ENCODE measurements at regions not wholly inside any gene's neighbourhood (a gene's known extent, or its start where the extent isn't known, plus 50 kb on each side); places are given as distances from the start of the nearest gene placed in this dataset.

DNA sequence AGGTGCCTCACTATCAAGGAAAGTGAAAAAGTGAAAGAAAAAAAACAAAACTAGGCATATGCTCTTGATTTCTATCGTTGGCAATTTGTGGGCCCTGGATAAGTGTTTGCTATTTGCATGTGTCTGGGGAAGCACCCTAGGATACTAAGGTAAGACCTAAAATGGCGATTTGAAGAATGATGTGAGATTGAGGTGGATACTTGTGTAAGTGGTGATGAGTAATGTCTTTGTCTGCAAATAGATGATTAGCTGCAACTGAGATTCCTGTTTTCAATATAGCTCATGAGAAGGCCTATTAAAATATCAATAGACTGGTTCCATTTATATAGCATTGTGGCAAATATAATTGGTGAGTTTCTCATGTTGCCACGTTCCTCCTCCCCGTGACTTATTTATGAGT is 261.7 kb downstream of the NEDD1 start:
- H3K79me2 ChIP-seq (ENCODE audit: insufficient read depth, low read length), result no peaks in the 10 kb centered on the region
- no peak overlapping the region for H2AFZ ChIP-seq (ENCODE audit: low read length)
- no peaks in the 10 kb centered on the region for H3K9me2 ChIP-seq (ENCODE audit: low read depth, low read length)
- H3K4me3 ChIP-seq (ENCODE audit: low read depth, low read length, poor library complexity, severe bottlenecking), result no peak overlapping the region
- H3K27ac ChIP-seq (ENCODE audit: low read depth, low read length, poor library complexity, severe bottlenecking), result no peak overlapping the region
- H3K36me3 ChIP-seq (ENCODE audit: insufficient read depth, low read length), result no peaks in the 10 kb centered on the region
- no peaks in the 10 kb centered on the region for H3K9me3 ChIP-seq (ENCODE audit: low read length)
- no peaks in the 10 kb centered on the region for H3F3A ChIP-seq (ENCODE audit: insufficient read depth, low read length)
- no peaks in the 10 kb centered on the region for H3K27me3 ChIP-seq (ENCODE audit: insufficient read depth, low read length)
- no peaks in the 10 kb centered on the region for H4K20me1 ChIP-seq (ENCODE audit: insufficient read depth, low read length)
- H3K4me1 ChIP-seq (ENCODE audit: insufficient read depth, low read length, severe bottlenecking), result no peaks in the 10 kb centered on the region
- H3K4me2 ChIP-seq (ENCODE audit: low read length), result no peak overlapping the region
- no peak for TF ChIP-seq EZH2 (IDR thresholded peaks at IDR 0.05; ENCODE audit: borderline replicate concordance, low read length)
- TF ChIP-seq, protein P1, sequence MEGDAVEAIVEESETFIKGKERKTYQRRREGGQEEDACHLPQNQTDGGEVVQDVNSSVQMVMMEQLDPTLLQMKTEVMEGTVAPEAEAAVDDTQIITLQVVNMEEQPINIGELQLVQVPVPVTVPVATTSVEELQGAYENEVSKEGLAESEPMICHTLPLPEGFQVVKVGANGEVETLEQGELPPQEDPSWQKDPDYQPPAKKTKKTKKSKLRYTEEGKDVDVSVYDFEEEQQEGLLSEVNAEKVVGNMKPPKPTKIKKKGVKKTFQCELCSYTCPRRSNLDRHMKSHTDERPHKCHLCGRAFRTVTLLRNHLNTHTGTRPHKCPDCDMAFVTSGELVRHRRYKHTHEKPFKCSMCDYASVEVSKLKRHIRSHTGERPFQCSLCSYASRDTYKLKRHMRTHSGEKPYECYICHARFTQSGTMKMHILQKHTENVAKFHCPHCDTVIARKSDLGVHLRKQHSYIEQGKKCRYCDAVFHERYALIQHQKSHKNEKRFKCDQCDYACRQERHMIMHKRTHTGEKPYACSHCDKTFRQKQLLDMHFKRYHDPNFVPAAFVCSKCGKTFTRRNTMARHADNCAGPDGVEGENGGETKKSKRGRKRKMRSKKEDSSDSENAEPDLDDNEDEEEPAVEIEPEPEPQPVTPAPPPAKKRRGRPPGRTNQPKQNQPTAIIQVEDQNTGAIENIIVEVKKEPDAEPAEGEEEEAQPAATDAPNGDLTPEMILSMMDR (IDR thresholded peaks at IDR 0.05; ENCODE audit: low read length), result no peak
- H3K9ac ChIP-seq (ENCODE audit: low read length), result no peak overlapping the region

DNA sequence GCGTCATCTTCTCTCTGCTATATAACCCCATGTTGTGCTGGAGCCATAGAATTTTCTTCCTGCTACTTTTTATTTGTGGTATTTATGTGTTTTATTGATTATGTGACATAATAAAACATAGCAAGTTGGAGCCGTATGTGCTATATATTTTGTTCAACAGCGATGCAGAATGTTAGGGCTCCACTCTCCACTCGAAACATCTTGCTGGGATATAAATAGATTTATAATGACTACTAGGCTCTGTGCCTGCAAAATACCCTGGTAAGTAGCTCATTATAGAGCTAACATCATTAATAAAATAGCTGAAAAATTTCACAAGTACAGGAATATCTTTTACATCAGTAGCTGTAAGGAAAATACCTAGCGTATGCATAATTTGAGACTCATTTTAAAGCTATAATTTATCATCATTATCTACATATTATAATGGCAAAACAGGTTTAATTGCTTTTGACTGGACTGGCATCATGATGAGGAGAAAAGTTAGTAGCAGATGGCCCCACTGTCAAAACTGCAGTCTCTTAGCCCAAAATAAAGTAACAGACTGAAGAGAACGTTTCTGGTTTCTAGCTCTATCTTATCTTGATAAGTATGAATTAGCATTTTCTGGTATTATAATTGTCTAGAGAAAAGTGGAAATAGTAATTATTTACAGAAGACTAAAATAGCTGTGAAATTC is 263.0 kb downstream of the NEDD1 start:
- no peaks in the 10 kb centered on the region for H3K36me3 ChIP-seq (ENCODE audit: insufficient read depth, low read length)
- H3K9me2 ChIP-seq (ENCODE audit: low read depth, low read length), result no peaks in the 10 kb centered on the region
- H3K4me3 ChIP-seq (ENCODE audit: low read depth, low read length, poor library complexity, severe bottlenecking), result no peak overlapping the region
- no peak overlapping the region for H3K4me2 ChIP-seq (ENCODE audit: low read length)
- no peaks in the 10 kb centered on the region for H3K27me3 ChIP-seq (ENCODE audit: insufficient read depth, low read length)
- no peaks in the 10 kb centered on the region for H3K4me1 ChIP-seq (ENCODE audit: insufficient read depth, low read length, severe bottlenecking)
- H3K9ac ChIP-seq (ENCODE audit: low read length), result no peak overlapping the region
- H4K20me1 ChIP-seq (ENCODE audit: insufficient read depth, low read length), result no peaks in the 10 kb centered on the region
- TF ChIP-seq, protein P1 (IDR thresholded peaks at IDR 0.05; ENCODE audit: low read length), result no peak
- H3K9me3 ChIP-seq (ENCODE audit: low read length), result no peaks in the 10 kb centered on the region
- H2AFZ ChIP-seq (ENCODE audit: low read length), result no peak overlapping the region
- H3F3A ChIP-seq (ENCODE audit: insufficient read depth, low read length), result no peaks in the 10 kb centered on the region
- H3K79me2 ChIP-seq (ENCODE audit: insufficient read depth, low read length), result no peaks in the 10 kb centered on the region
- H3K27ac ChIP-seq (ENCODE audit: low read depth, low read length, poor library complexity, severe bottlenecking), result no peak overlapping the region

DNA sequence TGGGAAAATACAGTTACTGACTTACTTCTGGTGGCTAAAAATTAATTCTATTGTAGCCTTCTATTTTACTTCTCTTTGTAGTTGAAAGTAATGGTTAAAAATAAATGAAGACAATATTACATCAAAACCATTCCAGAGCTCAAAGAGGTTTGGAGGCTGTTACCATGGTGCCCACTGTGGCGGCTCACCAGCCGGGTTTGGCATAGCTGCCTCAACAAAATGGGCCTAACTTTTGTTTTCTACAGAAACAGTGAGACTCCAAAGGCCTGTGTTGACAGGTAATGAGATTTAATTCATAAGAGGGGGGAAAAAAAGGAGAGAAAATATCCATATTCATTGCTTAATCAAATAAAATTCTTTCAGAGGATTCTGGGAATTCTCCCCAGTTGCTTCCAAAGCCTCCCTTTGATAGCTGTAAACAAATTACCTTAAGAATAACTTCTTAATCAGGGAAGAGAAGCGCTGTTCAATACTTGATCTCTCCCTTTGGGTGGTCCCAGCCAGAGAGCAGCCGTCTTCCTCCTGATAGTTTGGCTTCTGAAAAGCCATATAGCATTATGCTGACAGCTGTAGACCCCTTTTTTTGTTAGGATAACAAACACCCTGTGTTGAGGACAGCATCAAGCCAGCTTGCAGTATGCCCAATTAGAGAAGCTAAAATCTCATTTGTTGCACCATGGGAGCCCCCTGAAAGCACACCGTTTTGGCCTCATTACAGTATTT is 266.8 kb downstream of the NEDD1 start:
- no peak overlapping the region for H2AFZ ChIP-seq (ENCODE audit: low read length)
- TF ChIP-seq EZH2 (IDR thresholded peaks at IDR 0.05; ENCODE audit: borderline replicate concordance, low read length), result no peak
- TF ChIP-seq, protein P1 (IDR thresholded peaks at IDR 0.05; ENCODE audit: low read length), result no peak
- H3K9me2 ChIP-seq (ENCODE audit: low read depth, low read length), result no peaks in the 10 kb centered on the region
- H3K4me3 ChIP-seq (ENCODE audit: low read depth, low read length, poor library complexity, severe bottlenecking), result no peak overlapping the region
- H3K4me1 ChIP-seq (ENCODE audit: insufficient read depth, low read length, severe bottlenecking), result no peaks in the 10 kb centered on the region
- no peak overlapping the region for H3K27ac ChIP-seq (ENCODE audit: low read depth, low read length, poor library complexity, severe bottlenecking)
- H3K4me2 ChIP-seq (ENCODE audit: low read length), result no peak overlapping the region
- no peak overlapping the region for H3K9ac ChIP-seq (ENCODE audit: low read length)
- H3F3A ChIP-seq (ENCODE audit: insufficient read depth, low read length), result no peaks in the 10 kb centered on the region
- H3K9me3 ChIP-seq (ENCODE audit: low read length), result no peaks in the 10 kb centered on the region
- no peaks in the 10 kb centered on the region for H3K27me3 ChIP-seq (ENCODE audit: insufficient read depth, low read length)
- H3K79me2 ChIP-seq (ENCODE audit: insufficient read depth, low read length), result no peaks in the 10 kb centered on the region
- no peaks in the 10 kb centered on the region for H3K36me3 ChIP-seq (ENCODE audit: insufficient read depth, low read length)
- no peaks in the 10 kb centered on the region for H4K20me1 ChIP-seq (ENCODE audit: insufficient read depth, low read length)
